LoVo (cell line): ENCODE measurements at regions not wholly inside any gene's neighbourhood (a gene's known extent, or its start where the extent isn't known, plus 50 kb on each side); places are given as distances from the start of the nearest gene placed in this dataset.
"Not testable (repeated sequence)": the region's sequence is repeated elsewhere in the genome, so short reads cannot be mapped to it uniquely, and the experiment has no call there.

Experiments
- DNase-seq: peaks from one replicate; pipeline ENCODE4 v3.0.0-alpha.2; 2016; ENCODE audit warnings: low spot score

DNA sequence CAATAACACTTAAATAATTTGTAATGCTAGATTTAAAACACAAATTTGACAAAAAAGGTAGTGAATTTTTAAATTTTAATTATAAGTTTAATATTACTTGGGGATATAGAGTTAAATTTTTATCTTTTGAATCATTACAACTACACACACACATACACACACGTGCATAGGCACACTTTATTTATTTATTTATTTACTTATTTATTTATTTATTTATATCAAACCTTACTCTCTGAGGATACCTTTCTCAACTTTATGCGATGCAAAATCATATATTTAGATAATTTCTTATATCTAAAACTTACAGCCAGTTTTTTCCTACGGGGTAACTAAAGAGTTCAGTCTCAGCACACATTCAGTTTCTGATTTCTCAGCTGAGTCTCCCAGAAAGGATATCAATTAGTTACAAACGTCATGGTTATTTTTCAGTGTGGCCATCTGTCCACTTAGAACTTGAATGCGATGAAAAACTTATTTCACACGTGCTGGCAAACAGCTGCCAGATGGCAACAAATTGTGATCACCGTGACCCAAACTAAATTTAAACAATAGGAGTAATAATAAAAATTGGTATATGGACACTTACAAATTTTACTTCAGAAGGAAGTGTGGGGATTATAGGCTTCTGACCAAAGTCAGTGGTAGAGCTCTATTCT, 683.1 kb upstream of the PRR20A start:
- DNase-seq = no peak

DNA sequence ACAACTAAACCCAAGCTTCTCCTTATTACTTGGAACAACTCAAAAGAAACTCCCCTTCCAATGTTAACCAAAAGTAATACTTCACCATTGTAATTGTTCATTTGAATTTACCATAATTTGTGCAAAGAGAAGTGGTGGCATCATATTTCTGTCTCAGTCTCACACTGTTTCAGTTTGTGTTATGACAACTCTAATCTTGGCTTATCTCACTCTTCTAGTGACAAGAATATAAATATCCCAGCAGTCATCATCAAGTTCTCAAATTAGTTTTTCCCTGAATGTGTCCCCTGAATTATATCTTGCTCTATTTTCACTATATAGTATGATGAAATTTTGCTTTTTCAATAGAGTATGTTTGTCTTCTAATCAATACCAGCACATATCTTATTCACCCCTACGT, 681.4 kb upstream of the PRR20A start:
- DNase-seq = no peak

- DNase-seq = no peak
These were observed 639.0 kb upstream of the PRR20A start for GRCh38 chr13:56501750-56502149.

- no peak for DNase-seq
These were observed 629.9 kb upstream of the PRR20A start for GRCh38 chr13:56510836-56511235.

GRCh38 chr13:56512336-56512735, 628.4 kb upstream of the PRR20A start:
- not testable (repeated sequence) for DNase-seq

DNA sequence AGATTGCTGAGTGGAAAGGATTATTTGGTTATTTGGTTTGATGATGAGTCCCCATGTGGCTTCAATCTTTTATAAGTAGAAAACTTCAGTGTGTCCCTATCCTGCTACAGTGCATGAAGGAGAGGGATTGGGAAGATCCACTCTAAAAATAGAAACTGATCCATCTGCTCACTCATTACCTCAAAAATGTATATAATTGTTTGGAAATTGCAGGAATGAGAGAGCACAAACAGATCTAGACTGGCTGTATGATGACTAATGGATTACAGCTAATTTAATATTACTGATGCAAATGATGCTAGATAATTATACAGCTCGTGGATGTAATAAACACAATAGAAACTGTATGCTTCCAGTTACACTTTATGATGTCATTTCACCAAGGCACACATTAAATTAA, 625.3 kb upstream of the PRR20A start:
- DNase-seq = no peak

- DNase-seq = no peak
These were observed 612.5 kb upstream of the PRR20A start for GRCh38 chr13:56528040-56528790.

- DNase-seq = no peak
These were observed 610.6 kb upstream of the PRR20A start for GRCh38 chr13:56530096-56530495.

GRCh38 chr13:56547921-56548320, 592.8 kb upstream of the PRR20A start:
- not testable (repeated sequence) for DNase-seq

- DNase-seq = no peak
These were observed 581.9 kb upstream of the PRR20A start for GRCh38 chr13:56558698-56559320.

GRCh38 chr13:56561327-56561726, 579.4 kb upstream of the PRR20A start:
- DNase-seq = no peak

DNA sequence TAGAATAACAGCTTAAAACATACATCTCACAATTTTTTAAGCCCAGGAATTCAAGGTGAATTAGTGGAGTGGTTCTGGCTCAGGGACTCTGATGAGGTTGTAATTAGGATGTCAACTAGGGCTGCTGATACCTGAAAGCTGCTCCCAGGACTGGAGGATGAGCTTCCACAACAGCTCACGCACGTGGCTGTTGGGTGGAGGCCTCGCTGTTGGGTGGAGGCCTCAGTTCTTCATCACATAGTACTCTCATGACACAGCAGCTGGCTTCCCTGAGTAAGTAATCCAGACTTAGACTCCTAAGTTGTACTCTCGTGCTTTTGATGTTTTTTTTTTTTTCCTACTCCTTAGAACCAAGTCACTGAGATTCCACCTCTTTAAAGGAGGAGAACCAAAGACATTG, 577.1 kb upstream of the PRR20A start:
- DNase-seq = no peak

DNA sequence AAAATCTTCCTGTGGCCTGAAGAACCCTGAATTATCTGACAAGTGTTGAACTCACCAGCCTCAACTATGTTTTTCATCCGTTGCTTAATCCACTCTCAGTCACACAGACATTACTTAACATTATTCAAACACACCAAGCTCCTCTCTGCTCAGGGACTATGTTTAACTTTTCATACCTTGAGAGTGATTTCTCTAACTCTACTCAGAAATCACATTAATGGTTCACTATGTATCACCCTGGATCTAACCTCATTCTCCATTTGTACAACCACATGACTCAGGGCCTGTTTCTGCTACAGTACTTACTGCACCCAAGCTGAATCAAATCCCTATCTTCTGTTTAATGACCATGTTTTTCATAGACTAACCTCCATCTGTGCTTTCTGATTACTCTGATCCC, 553.7 kb upstream of the PRR20A start:
- no peak for DNase-seq

DNA sequence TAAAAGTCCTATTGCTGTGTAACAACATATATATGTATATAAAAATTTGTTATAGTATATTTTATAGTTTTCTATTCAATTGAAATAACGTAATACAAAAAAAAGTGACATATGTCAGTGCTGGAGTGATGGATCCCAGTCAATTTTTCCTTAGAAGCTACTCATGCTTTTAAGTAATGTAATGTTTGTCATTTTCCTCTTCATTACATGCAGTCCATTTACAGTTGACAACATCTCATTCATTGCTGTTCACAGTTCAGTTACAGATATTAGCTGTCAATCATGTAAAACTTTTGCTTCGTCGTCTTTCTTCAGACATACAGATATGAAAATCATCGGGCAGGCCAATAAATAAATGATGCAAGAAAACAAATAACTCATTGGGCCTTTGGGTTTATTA, 525.1 kb upstream of the PRR20A start:
- DNase-seq = no peak

DNA sequence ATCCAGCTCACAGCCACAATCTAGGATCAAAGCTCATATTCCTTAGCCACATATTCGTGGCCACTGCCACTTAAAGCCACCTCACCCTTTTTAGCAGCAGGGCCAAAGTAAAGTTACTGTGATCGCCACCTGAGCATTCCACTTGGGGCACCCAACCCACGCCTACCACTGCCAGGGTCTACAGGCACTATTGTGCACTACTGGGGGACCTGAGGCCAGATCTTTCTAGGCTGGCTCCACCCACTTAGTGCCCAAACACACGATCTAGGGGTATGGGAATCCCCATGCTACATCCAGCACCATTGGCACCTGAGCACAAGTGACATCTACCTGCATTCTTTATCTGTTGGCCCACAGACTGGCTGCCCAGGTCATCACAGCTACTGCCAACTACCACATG, 517.9 kb upstream of the PRR20A start:
- DNase-seq = no peak

DNA sequence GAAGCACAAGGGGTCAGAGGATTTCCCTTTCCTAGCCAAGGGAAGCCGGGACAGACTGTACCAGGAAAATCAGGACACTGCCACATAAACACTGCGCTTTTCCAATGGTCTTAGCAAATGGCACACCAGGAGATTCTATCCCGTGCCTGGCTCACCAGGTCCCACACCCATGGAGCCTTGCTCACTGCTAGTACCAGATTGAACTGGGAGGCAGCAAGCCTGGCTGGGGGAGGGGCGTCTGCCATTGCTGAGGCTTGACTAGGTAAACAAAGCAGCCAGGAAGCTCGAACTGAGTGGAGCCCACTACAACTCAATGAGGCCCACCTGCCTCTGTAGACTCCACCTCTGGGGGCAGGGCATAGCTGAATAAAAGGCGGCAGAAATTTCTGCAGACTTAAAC, 511.8 kb upstream of the PRR20A start:
- not testable (repeated sequence) for DNase-seq

DNA sequence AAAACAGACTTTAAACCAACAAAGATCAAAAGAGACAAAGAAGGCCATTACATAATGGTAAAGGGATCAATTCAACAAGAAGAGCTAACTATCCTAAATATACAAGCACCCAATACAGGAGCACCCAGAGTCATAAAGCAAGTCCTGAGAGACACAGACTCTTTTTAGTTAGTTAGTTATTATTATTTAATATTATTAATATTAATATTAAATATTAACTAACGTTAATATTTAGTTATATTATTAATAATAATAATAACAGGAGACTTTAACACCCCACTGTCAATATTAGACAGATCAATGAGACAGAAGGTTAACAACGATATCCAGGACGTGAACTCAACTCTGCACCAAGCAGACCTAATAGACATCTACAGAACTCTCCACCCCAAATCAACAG, 509.7 kb upstream of the PRR20A start:
- DNase-seq = not testable (repeated sequence)

- DNase-seq = no peak
These were observed 487.7 kb upstream of the PRR20A start for GRCh38 chr13:56653043-56653442.

DNA sequence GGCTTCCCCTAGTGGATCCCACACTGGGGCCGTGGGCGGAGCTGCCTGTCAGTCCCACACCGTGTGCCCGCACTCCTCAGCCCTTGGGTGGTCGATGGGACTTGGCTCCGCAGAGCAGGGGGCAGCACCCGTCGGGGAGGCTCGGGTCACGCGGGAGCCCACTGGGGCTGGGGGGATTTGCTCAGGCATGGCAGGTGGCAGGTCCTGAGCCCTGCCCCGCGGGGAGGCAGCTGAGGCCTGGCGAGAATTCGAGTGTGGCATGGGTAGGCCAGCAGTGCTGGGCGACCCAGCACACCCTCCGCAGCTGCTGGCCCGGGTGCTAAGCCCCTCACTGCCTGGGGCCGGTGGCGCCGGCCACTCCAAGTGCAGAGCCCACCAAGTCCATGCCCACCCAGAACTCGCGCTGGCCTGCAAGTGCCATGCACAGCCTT, 481.7 kb upstream of the PRR20A start:
- no peak for DNase-seq

- DNase-seq = no peak
These were observed 470.2 kb upstream of the PRR20A start for GRCh38 chr13:56670563-56670962.

- DNase-seq = no peak
These were observed 459.3 kb upstream of the PRR20A start for GRCh38 chr13:56681404-56681803.

DNA sequence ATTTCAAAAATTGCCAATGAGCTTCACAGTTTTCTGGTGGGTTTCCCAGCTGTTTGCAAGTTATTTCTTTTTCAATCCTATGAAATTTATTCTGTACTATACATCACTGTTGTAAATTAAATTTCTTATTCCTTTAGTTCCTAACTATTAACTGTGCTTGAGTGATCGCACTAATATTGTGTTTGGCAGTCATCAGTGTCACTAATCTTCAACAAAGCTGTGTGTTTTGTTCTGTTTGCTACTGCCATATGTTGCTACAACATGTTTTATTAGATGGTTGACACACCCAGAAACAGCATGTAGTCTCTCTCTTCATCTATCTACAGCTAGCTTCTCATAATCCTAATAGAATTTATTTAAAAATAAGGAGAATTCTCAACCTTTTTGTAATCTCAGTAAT, 453.6 kb upstream of the PRR20A start:
- DNase-seq = no peak

GRCh38 chr13:56697011-56697410, 443.7 kb upstream of the PRR20A start:
- no peak for DNase-seq
